B cell (primary cell): ENCODE measurements at regions not wholly inside any gene's neighbourhood (a gene's known extent, or its start where the extent isn't known, plus 50 kb on each side); places are given as distances from the start of the nearest gene placed in this dataset.

Experiments used
- ATAC-seq: fragments of 200-7000 bp; cut with Tn5 transposase; one replicate; pipeline ENCODE4 v1.10.0; 2021; ENCODE audit warnings: low read depth, mild to moderate bottlenecking, moderate number of reproducible peaks, moderate library complexity
- CTCF ChIA-PET: fragments of 350-600 bp; sonication (Branson Sonifier 250); formaldehyde crosslinking; loops from one replicate; lab custom pipeline; 2021; ENCODE audit warnings: antibody characterized with exemption, inconsistent platforms; lab: Charles Lee
- POLR2A ChIA-PET: fragments of 350-600 bp; sonication (Branson Sonifier 250); formaldehyde crosslinking; loops from one replicate; lab custom pipeline; 2021; ENCODE audit warnings: antibody characterized with exemption; lab: Charles Lee
- DNase-seq: peaks from one replicate; pipeline ENCODE4 v3.0.0; 2013
- H2AFZ ChIP-seq: 2 replicates; pipeline ENCODE4 v1.6.1; 2012; ENCODE audit warnings: mild to moderate bottlenecking, low read depth, low read length; ENCODE audit not compliant: insufficient read depth, poor library complexity, severe bottlenecking
- H3K27ac ChIP-seq, 2 donors: 1 replicate in 1 of 2; 2 replicates in 1 of 2; pipeline ENCODE4 v1.5.1; 2012 to 2013; ENCODE audit warnings: low read length in 2 of 2, mild to moderate bottlenecking in 2 of 2, moderate library complexity in 1 of 2
- H3K27me3 ChIP-seq, 4 experiments: fragments of 200-600 bp in 1 of 4; sonication (generic) in 1 of 4; replicated peaks in 1 of 4; 1 replicate in 2 of 4; 2 replicates in 2 of 4; pipeline versions ENCODE4 v1.6.1 to v1.7.0; 2013 to 2016; ENCODE audit warnings: low read length in 3 of 4, mild to moderate bottlenecking in 2 of 4, mixed read lengths in 1 of 4, moderate library complexity in 1 of 4; ENCODE audit not compliant: insufficient read depth in 4 of 4, control insufficient read depth in 3 of 4; ENCODE audit errors: control extremely low read depth in 1 of 4
- H3K36me3 ChIP-seq, 2 experiments: replicated peaks in 1 of 2; 1 replicate in 1 of 2; 2 replicates in 1 of 2; pipeline versions ENCODE4 v1.6.1 to v1.7.1; 2013; ENCODE audit warnings: low read length in 1 of 2; ENCODE audit not compliant: insufficient read depth in 2 of 2, control insufficient read depth in 1 of 2; ENCODE audit errors: control extremely low read depth in 1 of 2, extremely low read depth in 1 of 2
- H3K4me1 ChIP-seq, 2 donors: fragments of 200-600 bp in 1 of 2; sonication (generic) in 1 of 2; 1 replicate in 1 of 2; 2 replicates in 1 of 2; pipeline versions ENCODE4 v1.5.1 to v1.6.1; 2013 to 2017; ENCODE audit warnings: low read length in 2 of 2; ENCODE audit not compliant: control insufficient read depth in 2 of 2, insufficient read depth in 2 of 2
- H3K4me2 ChIP-seq: replicated peaks from 2 replicates; pipeline ENCODE3; 2012; ENCODE audit warnings: mild to moderate bottlenecking, low read depth, low read length; ENCODE audit not compliant: poor library complexity, severe bottlenecking
- H3K4me3 ChIP-seq, 5 experiments: fragments of 200-600 bp in 1 of 5; sonication (generic) in 1 of 5; 1 replicate in 3 of 5; 2 replicates in 2 of 5; pipeline versions ENCODE4 v1.5.1 to v1.7.0; 2011 to 2016; ENCODE audit warnings: low read length in 4 of 5, mild to moderate bottlenecking in 4 of 5, low read depth in 2 of 5, control low read depth in 1 of 5, moderate library complexity in 1 of 5; ENCODE audit not compliant: insufficient read depth in 1 of 5; ENCODE audit errors: control extremely low read depth in 1 of 5, extremely low read depth in 1 of 5
- H3K79me2 ChIP-seq: fragments of 200-600 bp; sonication (generic); one replicate; pipeline ENCODE4 v1.6.0; 2016; ENCODE audit warnings: low read length; ENCODE audit not compliant: control insufficient read depth, insufficient read depth
- H3K9ac ChIP-seq: fragments of 200-600 bp; sonication (generic); 2 replicates; pipeline ENCODE4 v1.6.1; 2017; ENCODE audit warnings: mild to moderate bottlenecking, low read length, moderate library complexity
- H3K9me3 ChIP-seq, 3 donors: one replicate each; pipeline versions ENCODE4 v1.6.1 to v1.7.1; 2013; ENCODE audit warnings: low read length in 2 of 3; ENCODE audit not compliant: control insufficient read depth in 2 of 3, insufficient read depth in 1 of 3; ENCODE audit errors: control extremely low read depth in 1 of 3
- H4K20me1 ChIP-seq: 2 replicates; pipeline ENCODE4 v1.6.0; 2012; ENCODE audit warnings: mild to moderate bottlenecking, low read length; ENCODE audit not compliant: insufficient read depth, control insufficient read depth, poor library complexity, severe bottlenecking
- H3K27ac Mint-ChIP-seq: one replicate; pipeline ENCODE4 v1.8.0; 2021; ENCODE audit warnings: mixed read lengths
- H3K27me3 Mint-ChIP-seq: one replicate; pipeline ENCODE4 v1.8.0; 2021; ENCODE audit warnings: mixed read lengths
- H3K4me1 Mint-ChIP-seq: one replicate; pipeline ENCODE4 v1.8.0; 2021; ENCODE audit warnings: mixed read lengths
- H3K4me3 Mint-ChIP-seq: one replicate; pipeline ENCODE4 v1.8.0; 2021; ENCODE audit warnings: mixed read lengths
- H3K9me3 Mint-ChIP-seq: one replicate; pipeline ENCODE4 v1.8.0; 2022; ENCODE audit warnings: mixed read lengths; ENCODE audit not compliant: insufficient read depth
- CTCF ChIP-seq: fragments of 200-600 bp; IDR thresholded peaks from one replicate; pipeline ENCODE4 v1.8.0; 2022; ENCODE audit warnings: antibody characterized with exemption, mild to moderate bottlenecking
- EZH2 ChIP-seq: IDR thresholded peaks from 2 replicates; pipeline ENCODE4 v1.6.1; 2012; ENCODE audit warnings: borderline replicate concordance, low read depth, mild to moderate bottlenecking, moderate library complexity, low read length; ENCODE audit not compliant: insufficient read depth, poor library complexity, severe bottlenecking
- WGBS: methylation state at CpG from one replicate; pipeline ENCODE4 v1.1.5; 2013; ENCODE audit warnings: missing lambda C conversion rate; ENCODE audit not compliant: insufficient coverage; 5-methylcytosine and 5-hydroxymethylcytosine counted together
- intact Hi-C: fragments of 100-400 bp; cut with micrococcal nuclease; formaldehyde crosslinking; loops from one replicate; pipeline ENCODE4 v1.10.0; 2022

GRCh38 chr6:78768271-78768670 lies 99.1 kb upstream of the IRAK1BP1 start:
- no peak overlapping the region for H3K4me3 Mint-ChIP-seq

GRCh38 chr6:78770765-78771164 lies 96.6 kb upstream of the IRAK1BP1 start:
- CTCF ChIA-PET = no interaction called here
- Mint-ChIP-seq H3K9me3 (peaks cover 12% of the 10 kb centered on the region), H3K4me3 (no peak overlapping the region), H3K4me1 (no peaks in the 10 kb centered on the region), H3K27me3 (no peaks in the 10 kb centered on the region), H3K27ac (no peak overlapping the region)
- TF ChIP-seq EZH2 (no peak), CTCF (no peak)
- Histone ChIP-seq H3K27me3 (no peaks in the 10 kb centered on the region), H3K9ac (no peak overlapping the region), H3K27ac (no peak overlapping the region), H4K20me1 (no peaks in the 10 kb centered on the region), H2AFZ (no peak overlapping the region), H3K9me3 (peaks cover 0 to 8% (median 0%) of the 10 kb centered on the region in 3 donors), H3K4me2 (no peak overlapping the region), H3K4me1 (no peaks in the 10 kb centered on the region), H3K79me2 (no peaks in the 10 kb centered on the region), H3K4me3 (no peak overlapping the region), H3K36me3 (no peaks in the 10 kb centered on the region)
- no CpG with 5 or more reads among the region's 5 CpGs for WGBS
- intact Hi-C loops = no loop called here
- DNase-seq (no peak), ATAC-seq (no peak)
- POLR2A ChIA-PET = no interaction called here

More at GRCh38 chr6:78768271-78768670, 99.1 kb upstream of the IRAK1BP1 start:
- Histone ChIP-seq H2AFZ (no peak overlapping the region), H3K4me3 (no peak overlapping the region), H3K9ac (no peak overlapping the region), H3K9me3 (peaks cover 0 to 8% (median 0%) of the 10 kb centered on the region in 3 donors), H3K36me3 (no peaks in the 10 kb centered on the region), H4K20me1 (no peaks in the 10 kb centered on the region), H3K27ac (no peak overlapping the region), H3K27me3 (no peaks in the 10 kb centered on the region), H3K4me2 (no peak overlapping the region), H3K79me2 (no peaks in the 10 kb centered on the region), H3K4me1 (no peaks in the 10 kb centered on the region)
- POLR2A ChIA-PET = no interaction called here
- Mint-ChIP-seq H3K27me3 (no peaks in the 10 kb centered on the region), H3K27ac (no peak overlapping the region), H3K9me3 (peaks cover 15% of the 10 kb centered on the region), H3K4me1 (no peaks in the 10 kb centered on the region)
- intact Hi-C loops = no loop called here
- no peak for TF ChIP-seq EZH2
- no peak for TF ChIP-seq CTCF
- DNase-seq (no peak), ATAC-seq (no peak)
- CTCF ChIA-PET = no interaction called here
